HG02759 (cell line): ENCODE measurements at regions not wholly inside any gene's neighbourhood (a gene's known extent, or its start where the extent isn't known, plus 50 kb on each side); places are given as distances from the start of the nearest gene placed in this dataset.
"Not testable (repeated sequence)": the region's sequence is repeated elsewhere in the genome, so short reads cannot be mapped to it uniquely, and the experiment has no call there.

ENCODE experiments used
- ATAC-seq: cut with Tn5 transposase; IDR thresholded peaks from one replicate; pipeline ENCODE4 v1.9.1; 2021; ENCODE audit warnings: mild to moderate bottlenecking, moderate library complexity; ENCODE audit not compliant: unreplicated experiment

DNA sequence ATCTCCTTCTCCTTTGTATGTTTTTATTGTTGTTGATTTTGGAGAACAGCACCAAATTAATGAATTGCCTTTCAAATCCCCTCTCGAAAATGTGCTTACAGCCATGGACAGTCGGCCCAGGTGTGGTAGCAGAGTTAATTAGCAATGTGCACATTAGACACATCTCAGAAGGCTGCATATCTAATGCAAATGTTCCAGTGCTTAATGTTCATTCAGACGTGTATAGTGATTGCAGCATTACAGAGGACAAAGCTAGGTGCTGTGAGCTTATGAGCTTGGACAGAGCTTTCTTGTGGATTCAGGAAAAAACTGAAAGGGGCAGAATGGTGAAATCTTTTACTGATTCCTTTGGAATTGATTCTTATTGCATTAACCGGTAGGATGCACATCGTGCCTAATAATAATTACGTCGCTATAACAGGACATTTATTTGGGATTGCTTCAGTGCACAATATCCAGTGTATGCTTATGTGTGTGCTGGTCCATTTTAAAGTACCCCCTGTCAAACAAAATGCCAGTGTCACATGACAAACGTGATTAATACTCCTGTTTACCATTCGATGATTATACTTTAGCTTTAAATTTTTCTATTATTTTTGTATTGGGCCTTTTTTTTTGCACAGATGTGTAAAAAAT, 552.9 kb upstream of the EPHA5 start:
- no peak for ATAC-seq

DNA sequence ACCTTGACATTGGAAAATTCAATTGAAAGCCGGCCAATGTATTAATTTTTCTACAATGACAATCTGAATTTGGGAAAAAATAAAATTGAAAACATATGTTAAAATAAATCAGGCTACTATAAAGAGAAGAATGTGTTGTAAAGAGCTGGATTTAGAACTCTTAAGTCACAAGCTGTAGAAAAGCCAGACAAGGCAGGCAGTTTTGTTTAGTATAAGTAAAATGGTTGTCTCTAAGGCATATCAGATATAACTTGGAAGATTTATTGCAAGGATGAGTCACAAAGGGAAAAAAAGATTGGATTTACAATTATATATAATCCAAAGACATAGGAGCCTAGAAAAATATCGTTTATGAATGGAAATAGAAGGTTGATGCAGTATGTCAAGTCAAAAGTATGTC, 549.1 kb upstream of the EPHA5 start:
- no peak for ATAC-seq

DNA sequence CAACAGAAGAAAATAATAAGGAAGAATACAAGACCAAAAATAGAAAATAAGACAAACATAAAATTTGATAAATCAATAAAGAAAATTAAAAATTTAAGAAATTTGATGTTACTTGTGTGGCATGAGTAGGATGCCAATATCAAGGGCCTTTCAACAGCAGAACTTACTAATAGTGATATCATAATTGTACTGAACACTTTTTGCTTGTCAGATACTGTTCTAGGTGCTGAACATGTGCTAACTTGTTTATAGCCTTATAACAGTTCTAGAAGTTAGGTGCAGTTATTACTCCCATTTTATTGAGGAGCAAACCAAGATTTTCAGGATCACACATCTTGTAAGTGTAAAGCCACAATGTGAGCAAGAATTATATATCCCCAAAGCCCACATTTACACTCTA, 546.0 kb upstream of the EPHA5 start:
- no peak for ATAC-seq

DNA sequence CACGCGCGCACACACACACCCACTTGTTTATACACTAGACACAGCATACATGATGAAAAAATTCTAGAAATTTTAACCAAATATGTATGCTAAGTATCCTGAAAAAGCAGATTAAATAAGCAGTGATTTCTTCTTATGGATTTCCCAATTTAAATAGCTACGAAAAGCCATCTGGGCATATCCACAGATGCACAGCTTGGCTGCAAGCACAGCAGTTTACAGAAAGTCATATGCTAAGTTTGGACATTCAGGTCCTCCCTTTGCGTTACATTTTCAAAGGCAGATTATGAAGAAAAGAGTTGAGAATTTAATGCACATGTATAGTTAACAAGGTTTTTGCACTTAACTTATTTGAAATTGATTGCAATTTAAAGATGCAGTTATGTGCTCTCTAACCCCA, 542.2 kb upstream of the EPHA5 start:
- ATAC-seq = no peak

DNA sequence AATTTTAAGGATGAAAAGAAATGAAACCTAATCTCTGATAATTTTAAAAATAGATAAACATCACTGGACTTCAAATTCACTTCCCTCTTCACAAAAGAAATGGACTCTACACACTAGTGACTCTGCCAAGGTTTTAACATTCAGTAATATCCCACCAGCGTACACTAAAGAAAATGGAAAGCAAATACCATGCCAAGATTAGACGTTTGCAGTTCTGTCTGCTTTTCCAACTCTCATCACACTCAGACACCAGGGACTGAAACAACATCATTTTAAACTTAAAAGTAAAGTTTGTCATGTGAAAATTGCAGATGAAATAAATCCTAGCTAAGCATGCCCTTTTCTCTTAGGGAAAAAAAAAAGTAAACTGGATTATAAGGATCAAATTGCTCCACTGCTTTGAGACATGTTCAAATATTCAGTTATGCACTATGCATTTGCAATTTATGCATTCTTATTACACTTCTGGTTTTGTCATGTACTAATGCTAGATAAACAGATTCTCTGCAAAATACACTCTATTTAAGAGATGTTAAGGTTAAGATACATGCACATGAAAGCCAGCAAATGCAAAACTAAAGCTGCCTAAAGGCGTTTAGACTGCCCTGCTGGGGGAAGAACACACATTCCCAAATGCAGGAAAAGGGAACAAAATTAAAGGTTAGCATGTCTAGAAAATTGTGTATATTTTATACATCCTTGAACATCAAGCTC, 534.4 kb upstream of the EPHA5 start:
- ATAC-seq = no peak

DNA sequence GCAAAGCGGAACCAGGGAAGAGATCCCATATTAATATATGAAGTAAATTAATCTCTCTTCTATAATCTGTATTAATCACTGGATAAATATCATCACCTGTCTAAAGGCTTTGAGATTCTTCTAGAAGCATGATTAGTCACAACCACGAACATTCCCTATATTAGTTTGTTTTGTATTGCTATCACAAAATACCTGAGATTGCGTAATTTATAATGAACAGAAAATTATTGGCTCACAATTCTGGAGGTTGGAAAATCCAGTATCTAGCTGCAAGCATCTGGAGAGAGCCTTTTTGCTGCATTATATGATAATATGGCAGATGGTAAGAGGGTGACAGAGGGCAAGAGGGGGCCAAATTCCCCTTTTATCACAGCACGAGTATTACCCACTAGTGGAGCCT, 532.6 kb upstream of the EPHA5 start:
- no peak for ATAC-seq

DNA sequence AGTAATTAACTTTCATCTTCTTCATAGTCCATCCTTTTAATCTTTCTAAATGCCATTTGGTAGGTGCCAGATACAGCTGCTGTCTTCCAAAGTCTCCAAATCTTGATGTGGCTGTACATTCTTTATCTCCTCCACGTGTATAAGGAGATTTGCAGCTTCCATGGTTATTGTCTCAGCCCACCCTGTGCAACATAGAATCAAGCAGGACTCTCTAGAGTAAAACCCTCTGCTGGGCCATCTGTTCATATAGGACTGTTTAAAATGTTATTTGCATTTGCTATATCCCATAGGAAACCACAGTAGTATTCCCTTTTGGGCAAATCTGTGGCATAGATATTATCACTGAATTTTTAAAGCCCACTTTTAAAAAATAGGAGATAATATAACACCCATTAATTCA, 527.2 kb upstream of the EPHA5 start:
- ATAC-seq = no peak

DNA sequence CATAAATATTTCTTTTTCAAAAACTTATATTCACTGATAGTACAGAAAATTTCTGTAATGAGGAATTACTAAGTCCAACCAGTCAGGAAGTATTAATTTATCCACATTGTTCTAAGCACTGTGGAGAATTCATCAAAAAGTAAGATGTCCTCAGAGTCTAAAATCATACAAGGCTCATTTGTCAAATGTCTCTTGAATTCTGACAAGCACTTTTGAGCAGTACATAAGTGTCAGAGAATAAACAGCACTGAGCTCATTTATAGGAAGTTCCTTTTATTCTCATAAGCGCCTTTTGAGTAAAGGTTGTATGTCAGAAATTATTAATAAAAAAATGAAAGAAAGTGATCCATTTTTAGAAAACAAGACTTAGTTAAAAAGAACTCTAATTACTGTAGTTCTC, 523.2 kb upstream of the EPHA5 start:
- ATAC-seq = no peak

DNA sequence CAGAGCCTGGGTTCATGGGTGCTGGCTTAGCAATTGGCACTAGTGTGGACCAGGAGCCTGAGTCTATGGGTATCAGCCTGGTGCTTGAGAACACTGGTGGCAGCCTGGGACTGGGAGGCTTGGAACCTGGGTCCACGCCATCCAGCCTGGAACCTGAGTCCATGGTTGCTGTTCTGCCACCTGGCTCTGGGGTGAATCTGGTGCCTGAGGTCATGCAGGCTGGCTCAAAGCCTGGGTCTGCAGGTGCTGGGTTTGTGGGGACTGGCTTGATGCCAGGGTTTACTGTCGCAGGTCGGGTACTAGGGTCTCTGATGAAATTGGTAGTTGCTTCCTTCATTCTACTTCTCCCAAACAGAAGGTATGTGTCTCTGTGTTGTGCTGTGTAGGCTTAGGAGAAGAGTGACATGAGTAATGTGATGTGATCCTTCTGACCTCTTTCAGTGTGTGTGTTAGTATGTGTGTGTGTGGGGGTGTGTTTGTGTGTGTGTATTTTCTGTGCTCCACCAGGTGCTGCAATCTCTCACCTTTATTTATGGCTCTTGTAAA, 517.0 kb upstream of the EPHA5 start:
- ATAC-seq = no peak

DNA sequence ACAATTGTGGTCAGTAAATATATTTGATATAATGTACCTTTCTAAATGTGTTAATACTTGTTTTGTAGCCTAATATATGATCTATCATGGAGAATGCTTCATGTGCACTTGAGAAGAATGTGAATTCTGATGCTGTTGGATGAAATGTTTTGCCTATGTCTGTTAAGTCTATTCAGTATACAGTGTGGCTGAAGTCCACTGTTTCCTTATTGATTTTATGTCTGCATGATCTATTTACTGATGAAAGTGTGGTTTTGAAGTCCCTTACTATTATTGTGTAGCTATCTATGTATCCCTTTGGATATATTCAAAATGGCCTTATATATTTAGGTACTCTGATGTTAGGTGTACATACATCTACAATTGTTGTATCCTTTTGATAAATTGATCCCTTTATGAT, 515.8 kb upstream of the EPHA5 start:
- ATAC-seq = no peak

DNA sequence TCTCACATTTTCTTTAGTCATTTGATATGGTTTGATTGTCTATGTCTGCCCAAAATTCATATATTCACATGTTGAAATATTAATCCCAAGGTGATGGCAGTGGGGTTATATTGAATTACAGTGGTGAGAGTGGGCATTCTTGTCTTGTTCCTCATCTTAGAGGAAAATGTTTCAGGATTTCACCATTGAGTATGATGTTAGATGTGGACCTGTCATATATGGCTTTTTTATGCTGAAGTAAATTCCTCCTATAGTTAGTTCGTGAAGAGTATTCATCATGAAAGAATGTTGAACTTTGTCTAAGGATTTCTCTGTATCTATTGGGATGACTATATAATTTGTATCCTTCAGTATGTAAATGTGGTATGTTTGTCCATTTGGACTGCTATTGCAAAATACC, 512.3 kb upstream of the EPHA5 start:
- ATAC-seq = no peak

DNA sequence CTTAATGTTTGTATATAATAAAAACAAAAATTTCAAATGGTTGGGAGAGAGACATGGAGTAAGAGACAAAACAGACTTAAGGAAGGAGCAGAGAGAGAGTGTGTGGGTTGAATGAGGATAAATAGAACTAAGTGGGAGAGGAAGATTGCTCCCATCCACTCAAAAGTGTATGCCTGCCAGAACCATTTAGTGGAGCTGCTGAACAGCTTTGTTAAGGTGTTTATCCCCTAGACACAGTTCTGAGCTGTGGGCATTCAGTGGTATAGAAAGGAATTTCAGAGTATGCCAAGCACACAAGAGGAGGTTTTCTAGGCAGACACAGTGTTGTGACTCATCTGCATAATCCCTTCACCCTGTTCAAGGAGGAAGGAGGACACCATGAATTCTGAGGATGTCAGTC, 508.6 kb upstream of the EPHA5 start:
- no peak for ATAC-seq

DNA sequence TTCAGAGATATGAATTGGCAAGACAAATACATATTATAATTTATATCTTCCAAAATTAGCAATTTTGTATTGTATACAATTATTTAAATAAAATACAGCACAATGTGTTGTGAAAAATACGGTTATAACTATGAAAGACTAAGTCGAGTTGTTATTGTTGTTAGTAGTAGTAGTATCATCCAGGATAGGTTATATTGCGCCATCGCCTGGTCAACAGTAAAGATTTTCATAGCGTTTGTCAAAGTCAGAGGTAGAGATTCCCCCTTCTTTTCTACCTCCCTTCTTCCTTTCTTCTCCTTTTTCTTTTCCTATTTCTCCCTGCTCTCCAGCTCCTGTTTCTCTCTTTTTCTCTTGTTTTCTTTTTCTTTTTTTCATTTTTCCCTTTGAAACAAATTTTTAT, 499.1 kb upstream of the EPHA5 start:
- ATAC-seq = no peak

DNA sequence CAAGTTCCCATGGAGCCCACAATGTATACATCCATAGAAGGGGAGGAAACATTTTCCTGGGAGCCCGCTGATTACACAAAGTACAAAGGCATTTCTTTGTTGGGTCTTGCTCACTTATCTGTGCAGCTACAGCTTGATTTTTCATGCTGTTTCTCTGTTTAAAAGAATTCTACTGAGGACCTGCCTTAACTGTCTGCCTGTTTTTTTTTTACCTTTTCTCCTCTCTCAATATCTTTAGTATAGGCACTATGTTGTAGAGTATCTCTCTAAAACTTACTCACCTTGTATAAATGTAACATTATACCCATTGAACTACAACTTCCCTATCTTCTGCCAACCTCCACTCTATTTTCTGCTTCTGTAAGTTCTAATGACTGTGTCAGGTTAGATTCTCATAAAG, 494.6 kb upstream of the EPHA5 start:
- no peak for ATAC-seq

DNA sequence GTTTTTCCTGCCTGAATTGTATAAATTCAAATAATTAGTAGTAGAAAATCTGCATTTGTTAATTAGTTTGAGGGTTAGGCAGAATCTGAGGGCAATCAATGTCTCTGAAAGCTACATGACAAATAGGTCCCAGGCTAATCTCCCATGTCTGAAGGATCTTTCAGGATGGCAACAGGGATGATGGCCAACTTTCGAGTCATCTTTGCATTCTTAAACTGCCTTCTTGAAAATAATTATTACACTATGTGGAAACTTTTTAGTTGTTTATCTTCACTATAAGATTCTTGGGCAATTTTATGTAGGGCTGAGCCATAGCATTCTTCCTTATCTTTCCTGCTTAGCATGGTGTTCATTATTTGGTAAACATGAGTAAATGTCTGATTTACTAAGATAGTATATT, 490.3 kb upstream of the EPHA5 start:
- ATAC-seq = no peak

DNA sequence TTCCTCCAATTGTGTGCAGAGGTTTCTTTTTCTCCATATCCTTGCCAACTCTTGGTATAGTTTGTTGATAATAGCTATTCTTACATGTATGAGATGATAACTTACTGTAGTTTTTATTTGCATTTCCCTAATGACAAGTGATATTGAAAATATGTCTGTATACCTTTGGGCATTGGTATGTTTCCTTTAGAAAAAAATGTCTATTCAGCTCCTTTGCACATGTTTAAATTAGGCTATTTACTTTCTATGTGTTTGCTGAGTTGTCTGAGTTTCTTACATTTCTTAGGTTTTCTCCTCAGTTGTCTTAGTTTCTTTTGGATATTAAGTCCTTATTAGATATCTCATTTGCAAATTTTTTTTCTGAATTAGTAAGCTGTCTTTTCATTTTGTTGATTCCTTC, 487.3 kb upstream of the EPHA5 start:
- no peak for ATAC-seq

DNA sequence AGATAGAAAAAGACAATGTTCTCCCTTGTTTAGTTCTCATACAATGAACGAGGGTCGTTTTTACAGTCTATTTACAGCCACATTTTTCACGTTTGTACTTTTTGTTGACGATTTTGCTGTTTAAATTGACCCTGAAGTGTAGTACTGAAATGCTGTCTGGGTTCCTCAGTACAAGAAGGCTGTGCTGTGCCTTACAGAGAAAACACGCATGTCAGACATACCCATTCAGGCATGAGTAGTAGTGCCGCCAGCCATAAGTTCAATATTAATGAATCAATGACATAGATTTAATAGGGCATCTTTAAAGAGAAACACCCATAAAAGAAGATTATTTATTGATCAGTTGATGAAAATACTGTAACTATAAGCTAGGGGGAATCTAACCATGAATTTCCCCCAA, 459.8 kb upstream of the EPHA5 start:
- no peak for ATAC-seq

DNA sequence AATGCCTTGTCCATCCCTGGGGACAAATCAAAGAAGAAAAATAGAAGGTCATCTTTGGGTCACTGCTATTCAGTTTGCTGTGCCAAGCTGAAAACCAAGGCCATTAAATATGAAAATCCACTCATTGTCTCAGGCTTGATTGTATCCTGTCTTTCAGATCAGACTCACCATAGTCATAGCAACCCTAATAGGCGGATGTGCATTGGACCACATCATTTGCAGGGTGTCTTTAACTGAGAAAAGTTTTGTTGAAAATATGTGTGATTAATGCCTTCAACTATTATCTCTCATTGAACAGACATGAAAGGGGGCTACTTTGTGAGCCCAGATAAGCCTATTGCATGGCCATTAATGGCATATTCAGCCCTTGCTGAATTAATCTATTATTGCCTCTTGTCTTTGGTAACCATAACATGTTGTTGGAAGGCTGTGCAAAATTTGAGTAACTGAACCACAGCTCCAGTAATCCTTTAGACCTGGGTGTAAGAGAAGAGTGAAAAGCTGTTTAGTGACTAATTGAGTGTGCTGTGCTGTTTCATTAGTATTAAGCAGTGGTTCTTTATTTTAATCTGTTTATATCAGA, 453.6 kb upstream of the EPHA5 start:
- ATAC-seq = no peak

DNA sequence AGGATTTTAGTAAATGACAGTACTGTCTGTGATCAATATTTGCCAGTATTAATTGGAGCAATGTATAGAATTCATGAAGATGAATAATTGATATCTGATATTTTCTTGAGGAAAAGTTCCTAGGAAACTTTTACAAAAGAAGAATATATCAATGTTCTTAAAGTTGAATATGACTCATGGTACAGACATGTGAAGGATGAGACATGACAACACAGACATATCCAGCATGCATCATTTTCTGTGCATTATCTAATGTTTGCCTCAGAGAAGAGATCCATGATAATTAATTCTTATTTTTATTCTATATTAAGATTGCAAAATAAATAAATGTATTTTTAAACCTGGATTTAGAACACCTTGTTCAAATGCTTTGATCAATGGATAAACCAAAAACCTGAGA, 452.9 kb upstream of the EPHA5 start:
- no peak for ATAC-seq

DNA sequence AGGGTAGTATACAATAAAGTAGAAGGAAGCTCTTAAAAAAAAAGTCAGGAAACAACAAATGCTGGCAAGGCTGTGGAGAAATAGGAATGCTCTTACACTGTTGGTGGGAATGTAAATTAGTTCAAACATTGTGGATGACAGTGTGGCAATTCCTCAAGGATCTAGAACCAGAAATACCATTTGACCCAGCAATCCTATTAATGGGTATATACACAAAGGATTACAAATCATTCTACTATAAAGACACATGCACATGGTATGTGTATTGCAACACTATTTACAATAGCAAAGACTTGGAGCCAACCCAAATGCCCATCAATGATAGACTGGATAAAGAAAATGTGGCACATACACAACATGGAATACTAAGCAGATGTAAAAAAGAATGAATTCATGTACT, 444.9 kb upstream of the EPHA5 start:
- ATAC-seq = not testable (repeated sequence)

DNA sequence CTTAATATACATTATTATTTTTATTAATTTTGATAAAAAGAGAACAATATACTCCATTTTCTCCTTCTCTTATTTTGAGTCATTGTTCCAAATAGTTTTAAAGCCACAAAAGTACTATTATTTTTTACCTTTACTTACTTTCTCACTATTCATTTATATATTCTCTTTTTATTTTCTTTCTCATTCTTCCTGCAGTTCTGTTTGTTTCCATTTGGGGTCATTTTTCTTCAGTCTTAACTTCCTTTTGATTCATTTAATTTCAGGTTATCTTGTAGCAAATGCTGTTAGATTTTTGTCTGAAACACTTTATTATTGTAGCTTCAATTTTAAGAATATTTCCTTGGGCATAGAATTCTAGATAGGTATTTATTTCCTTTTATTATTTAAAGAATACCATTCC, 438.6 kb upstream of the EPHA5 start:
- no peak for ATAC-seq

DNA sequence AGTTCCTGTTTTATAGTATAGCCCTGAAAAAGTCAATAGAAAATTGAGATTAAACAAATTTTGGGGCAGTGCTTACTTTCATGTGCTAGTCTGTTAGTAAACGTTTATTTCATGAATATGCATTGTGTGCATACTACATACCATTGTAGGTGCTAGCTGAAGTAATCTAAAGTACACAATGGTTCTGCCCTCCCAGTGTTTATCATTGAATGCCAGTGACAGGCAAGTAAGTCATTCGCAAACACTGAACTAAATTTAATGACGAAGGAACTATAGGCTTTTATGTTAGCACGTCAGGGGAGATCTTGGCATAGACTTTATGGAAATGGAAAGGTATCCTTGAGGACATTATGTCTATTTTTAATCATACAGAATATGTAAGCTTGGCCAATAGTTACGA, 426.9 kb upstream of the EPHA5 start:
- no peak for ATAC-seq
